HepG2 (cell line): ENCODE measurements at regions not wholly inside any gene's neighbourhood (a gene's known extent, or its start where the extent isn't known, plus 50 kb on each side); places are given as distances from the start of the nearest gene placed in this dataset.

Experiments
- ATF2 ChIP-seq: sonication (generic); formaldehyde crosslinking; IDR thresholded peaks from 2 replicates; pipeline ENCODE4 v1.4.0; 2020; ENCODE audit warnings: missing genetic modification reagents
- BCLAF1 ChIP-seq: fragments of 450-650 bp; IDR thresholded peaks from 2 replicates; pipeline ENCODE4 v1.6.1; 2017; ENCODE audit warnings: mild to moderate bottlenecking
- DMTF1 ChIP-seq: sonication (generic); formaldehyde crosslinking; IDR thresholded peaks from 2 replicates; pipeline ENCODE4 v1.4.0; 2020; ENCODE audit warnings: mild to moderate bottlenecking, missing genetic modification reagents
- HNF4G ChIP-seq, 2 experiments: sonication (generic) in 1 of 2; formaldehyde crosslinking in 1 of 2; IDR thresholded peaks; 2 replicates each; pipeline versions ENCODE4 v1.4.0 to v1.6.1; 2011 to 2020; ENCODE audit warnings: borderline replicate concordance in 2 of 2, low read depth in 2 of 2, mild to moderate bottlenecking in 2 of 2, low read length in 1 of 2, missing genetic modification reagents in 1 of 2, moderate library complexity in 1 of 2
- NFKBIZ ChIP-seq: IDR thresholded peaks from 2 replicates; pipeline ENCODE4 v1.6.1; 2018; ENCODE audit warnings: missing genetic modification reagents, missing compliant biosample characterization
- SCMH1 ChIP-seq: sonication (generic); formaldehyde crosslinking; IDR thresholded peaks from 2 replicates; pipeline ENCODE4 v1.9.0; 2021; ENCODE audit warnings: missing genetic modification reagents, mild to moderate bottlenecking, borderline replicate concordance
- TCF7 ChIP-seq: sonication (generic); IDR thresholded peaks from 2 replicates; pipeline ENCODE4 v1.6.1; 2016; ENCODE audit warnings: antibody characterized with exemption, low read depth
- ZBTB43 ChIP-seq: sonication (generic); formaldehyde crosslinking; conservative IDR thresholded peaks from 2 replicates; pipeline ENCODE4 v1.4.0; 2020; ENCODE audit warnings: missing genetic modification reagents
- ZFP82 ChIP-seq: sonication (generic); formaldehyde crosslinking; IDR thresholded peaks from 2 replicates; pipeline ENCODE4 v1.5.1; 2020; ENCODE audit warnings: mild to moderate bottlenecking, missing genetic modification reagents, borderline replicate concordance
- ZMYM3 ChIP-seq: sonication (generic); formaldehyde crosslinking; IDR thresholded peaks from 2 replicates; pipeline ENCODE4 v1.5.1; 2020; ENCODE audit warnings: mild to moderate bottlenecking, missing genetic modification reagents
- ZNF296 ChIP-seq: sonication (generic); formaldehyde crosslinking; conservative IDR thresholded peaks from 2 replicates; pipeline ENCODE4 v1.5.0; 2020; ENCODE audit warnings: mild to moderate bottlenecking, missing genetic modification reagents
- ZNF451 ChIP-seq: sonication (generic); formaldehyde crosslinking; IDR thresholded peaks from 2 replicates; pipeline ENCODE4 v1.5.0; 2020; ENCODE audit warnings: mild to moderate bottlenecking, missing genetic modification reagents
- ZNF547 ChIP-seq: sonication (generic); formaldehyde crosslinking; IDR thresholded peaks from 2 replicates; pipeline ENCODE4 v1.5.1; 2020; ENCODE audit warnings: mild to moderate bottlenecking, missing genetic modification reagents
- ZNF766 ChIP-seq: sonication (generic); formaldehyde crosslinking; IDR thresholded peaks from 2 replicates; pipeline ENCODE4 v1.5.0; 2020; ENCODE audit warnings: missing genetic modification reagents, borderline replicate concordance
- ZNF768 ChIP-seq: sonication (generic); formaldehyde crosslinking; IDR thresholded peaks from 2 replicates; pipeline ENCODE4 v1.4.0; 2020; ENCODE audit warnings: missing genetic modification reagents

- TF ChIP-seq DMTF1 (CRISPR knock-in tag): no peak
- TF ChIP-seq TCF7: peak; percentile 19; the same call in 1 of the 2 replicates
- no peak for TF ChIP-seq HNF4G (IDR thresholded peaks at IDR 0.05; ENCODE audit: borderline replicate concordance, low read depth, low read length)
- no peak for TF ChIP-seq HNF4G (CRISPR knock-in tag; IDR thresholded peaks at IDR 0.05; ENCODE audit: borderline replicate concordance, low read depth)
- TF ChIP-seq ZNF451 (CRISPR knock-in tag): no peak
- no peak for TF ChIP-seq ZNF296
- no peak for TF ChIP-seq ZNF766 (CRISPR knock-in tag)
- no peak for TF ChIP-seq ATF2
- no peak for TF ChIP-seq ZNF547 (CRISPR knock-in tag)
- TF ChIP-seq ZBTB43: no peak
- TF ChIP-seq ZFP82: no peak
- no peak for TF ChIP-seq SCMH1 (CRISPR knock-in tag)
- TF ChIP-seq BCLAF1: no peak
- no peak for TF ChIP-seq ZMYM3 (CRISPR knock-in tag)
- no peak for TF ChIP-seq ZNF768
- TF ChIP-seq NFKBIZ: no peak
Observed at GRCh38 chr6:18585032-18585573, 198.0 kb downstream of the RNF144B start (continued).
